ENCODE measurements at regions not wholly inside any gene's neighbourhood (a gene's known extent, or its start where the extent isn't known, plus 50 kb on each side); places are given as distances from the start of the nearest gene placed in this dataset.

DNA sequence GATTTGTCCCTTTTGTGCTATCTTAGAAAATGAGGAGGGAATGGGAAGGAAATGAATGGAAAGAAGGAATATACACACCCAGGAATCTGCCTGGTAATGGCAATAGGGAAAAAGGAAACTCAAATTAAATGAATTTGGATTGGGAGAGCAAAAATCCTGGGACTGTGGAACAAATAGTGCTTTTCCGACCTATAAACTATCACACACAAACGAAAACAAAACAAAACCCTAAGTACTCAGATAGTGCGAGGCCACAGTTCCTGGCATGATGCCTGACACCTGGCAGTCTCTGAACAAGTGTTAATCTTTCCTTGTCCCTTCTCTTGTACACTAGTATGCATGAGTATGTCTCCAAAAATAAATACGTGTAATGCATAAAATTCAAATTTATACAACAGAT is 319.8 kb upstream of the SPAG17 start:
- Histone ChIP-seq H3K27ac (ENCODE audit: low read depth in 1 of 2, low read length in 1 of 2) (no peak overlapping the region), H3K4me3 (no peak overlapping the region), H3K36me3 (ENCODE audit: control insufficient read depth in 4 of 4, insufficient read depth in 4 of 4, low read length in 4 of 4) (no peaks in the 10 kb centered on the region), H3K4me1 (ENCODE audit: control insufficient read depth in 5 of 5, insufficient read depth in 5 of 5, low read length in 5 of 5) (peaks cover 1 to 21% (median 3%) of the 10 kb centered on the region in 5 donors), H3K27me3 (ENCODE audit: control insufficient read depth in 3 of 3, insufficient read depth in 3 of 3, low read length in 2 of 3) (peaks cover 0 to 3% (median 0%) of the 10 kb centered on the region in 3 donors), H3K9me3 (ENCODE audit: control insufficient read depth in 4 of 4, insufficient read depth in 3 of 4, low read length in 3 of 4) (no peaks in the 10 kb centered on the region), H3K9ac (ENCODE audit: insufficient read depth in 1 of 2, low read length in 2 of 2) (no peak overlapping the region)
- ATAC-seq (ENCODE audit: insufficient read depth, low FRiP score) (no peak), DNase-seq (peak in 2 of 3 donors; percentile 7 to 25)
- TF ChIP-seq, protein P1, sequence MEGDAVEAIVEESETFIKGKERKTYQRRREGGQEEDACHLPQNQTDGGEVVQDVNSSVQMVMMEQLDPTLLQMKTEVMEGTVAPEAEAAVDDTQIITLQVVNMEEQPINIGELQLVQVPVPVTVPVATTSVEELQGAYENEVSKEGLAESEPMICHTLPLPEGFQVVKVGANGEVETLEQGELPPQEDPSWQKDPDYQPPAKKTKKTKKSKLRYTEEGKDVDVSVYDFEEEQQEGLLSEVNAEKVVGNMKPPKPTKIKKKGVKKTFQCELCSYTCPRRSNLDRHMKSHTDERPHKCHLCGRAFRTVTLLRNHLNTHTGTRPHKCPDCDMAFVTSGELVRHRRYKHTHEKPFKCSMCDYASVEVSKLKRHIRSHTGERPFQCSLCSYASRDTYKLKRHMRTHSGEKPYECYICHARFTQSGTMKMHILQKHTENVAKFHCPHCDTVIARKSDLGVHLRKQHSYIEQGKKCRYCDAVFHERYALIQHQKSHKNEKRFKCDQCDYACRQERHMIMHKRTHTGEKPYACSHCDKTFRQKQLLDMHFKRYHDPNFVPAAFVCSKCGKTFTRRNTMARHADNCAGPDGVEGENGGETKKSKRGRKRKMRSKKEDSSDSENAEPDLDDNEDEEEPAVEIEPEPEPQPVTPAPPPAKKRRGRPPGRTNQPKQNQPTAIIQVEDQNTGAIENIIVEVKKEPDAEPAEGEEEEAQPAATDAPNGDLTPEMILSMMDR (IDR thresholded peaks at IDR 0.05; ENCODE audit: control extremely low read depth, extremely low read depth) = no peak
- WGBS, 2 donors = 32 to 51% methylated on average over 4 of the region's 4 CpGs

DNA sequence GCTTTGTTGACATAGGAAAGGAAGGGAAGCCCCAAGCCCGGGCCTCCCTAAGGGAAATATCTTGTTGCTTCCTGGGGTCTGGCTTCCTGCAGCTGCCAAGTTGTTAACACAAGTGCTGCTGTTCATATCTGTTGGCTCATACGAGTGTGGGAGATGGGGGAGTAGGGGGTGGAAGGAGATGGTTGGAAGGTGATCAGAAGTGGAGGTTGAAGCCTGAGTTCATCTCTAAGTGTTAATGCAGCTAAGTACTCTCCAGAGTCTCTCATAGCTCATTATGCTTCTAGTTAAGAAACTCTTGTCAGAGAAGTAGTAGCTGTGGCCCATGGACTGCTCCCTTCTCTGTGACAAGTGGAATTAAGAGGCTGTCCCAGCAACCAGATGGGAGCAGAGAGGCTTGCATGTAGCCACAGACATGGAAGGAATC is 319.2 kb upstream of the SPAG17 start:
- no peak overlapping the region for H3K4me3 ChIP-seq
- H3K4me1 ChIP-seq (ENCODE audit: control insufficient read depth in 5 of 5, insufficient read depth in 5 of 5, low read length in 5 of 5) = peaks cover 1 to 21% (median 3%) of the 10 kb centered on the region in 5 donors
- TF ChIP-seq, protein P1 (IDR thresholded peaks at IDR 0.05; ENCODE audit: control extremely low read depth, extremely low read depth) = no peak
- no peaks in the 10 kb centered on the region for H3K9me3 ChIP-seq (ENCODE audit: control insufficient read depth in 4 of 4, insufficient read depth in 3 of 4, low read length in 3 of 4)
- no peaks in the 10 kb centered on the region for H3K36me3 ChIP-seq (ENCODE audit: control insufficient read depth in 4 of 4, insufficient read depth in 4 of 4, low read length in 4 of 4)
- no peak overlapping the region for H3K9ac ChIP-seq (ENCODE audit: insufficient read depth in 1 of 2, low read length in 2 of 2)
- 2 to 5% methylated on average over 2 of the region's 2 CpGs for WGBS, 2 donors
- H3K27me3 ChIP-seq (ENCODE audit: control insufficient read depth in 3 of 3, insufficient read depth in 3 of 3, low read length in 2 of 3) = peaks cover 0 to 3% (median 0%) of the 10 kb centered on the region in 3 donors
- peak; percentile 50 for ATAC-seq (ENCODE audit: insufficient read depth, low FRiP score)
- H3K27ac ChIP-seq (ENCODE audit: low read depth in 1 of 2, low read length in 1 of 2) = no peak overlapping the region
- peak; percentile 26 to 64 (median 56) for DNase-seq

DNA sequence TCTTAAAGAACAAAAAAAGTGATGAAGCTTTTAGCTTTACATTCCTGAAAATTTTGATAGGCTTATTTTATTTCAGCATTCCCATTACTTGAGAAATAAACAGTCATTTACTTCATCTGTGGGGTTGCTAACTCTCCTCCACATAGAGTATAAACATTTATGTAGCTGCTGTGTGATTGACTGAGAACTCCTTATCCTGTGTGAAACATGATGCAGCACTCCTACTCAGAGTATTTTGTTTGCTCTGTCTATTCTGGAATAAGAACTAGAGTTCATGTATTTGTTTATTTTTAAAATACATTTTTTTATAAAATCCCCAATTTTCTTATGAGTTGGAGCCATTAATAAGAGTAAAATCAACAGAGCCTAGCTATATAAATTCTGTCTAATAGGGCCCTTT is 318.7 kb upstream of the SPAG17 start:
- H3K36me3 ChIP-seq (ENCODE audit: control insufficient read depth in 4 of 4, insufficient read depth in 4 of 4, low read length in 4 of 4) = no peaks in the 10 kb centered on the region
- no peak overlapping the region for H3K4me3 ChIP-seq
- H3K4me1 ChIP-seq (ENCODE audit: control insufficient read depth in 5 of 5, insufficient read depth in 5 of 5, low read length in 5 of 5) = peaks cover 1 to 21% (median 3%) of the 10 kb centered on the region in 5 donors
- TF ChIP-seq, protein P1 (IDR thresholded peaks at IDR 0.05; ENCODE audit: control extremely low read depth, extremely low read depth) = no peak
- ATAC-seq (ENCODE audit: insufficient read depth, low FRiP score) = no peak
- no peaks in the 10 kb centered on the region for H3K9me3 ChIP-seq (ENCODE audit: control insufficient read depth in 4 of 4, insufficient read depth in 3 of 4, low read length in 3 of 4)
- peak in 2 of 3 donors; percentile 17 to 40 for DNase-seq
- no peak overlapping the region for H3K27ac ChIP-seq (ENCODE audit: low read depth in 1 of 2, low read length in 1 of 2)
- peaks cover 0 to 3% (median 0%) of the 10 kb centered on the region in 3 donors for H3K27me3 ChIP-seq (ENCODE audit: control insufficient read depth in 3 of 3, insufficient read depth in 3 of 3, low read length in 2 of 3)
- H3K9ac ChIP-seq (ENCODE audit: insufficient read depth in 1 of 2, low read length in 2 of 2) = no peak overlapping the region

DNA sequence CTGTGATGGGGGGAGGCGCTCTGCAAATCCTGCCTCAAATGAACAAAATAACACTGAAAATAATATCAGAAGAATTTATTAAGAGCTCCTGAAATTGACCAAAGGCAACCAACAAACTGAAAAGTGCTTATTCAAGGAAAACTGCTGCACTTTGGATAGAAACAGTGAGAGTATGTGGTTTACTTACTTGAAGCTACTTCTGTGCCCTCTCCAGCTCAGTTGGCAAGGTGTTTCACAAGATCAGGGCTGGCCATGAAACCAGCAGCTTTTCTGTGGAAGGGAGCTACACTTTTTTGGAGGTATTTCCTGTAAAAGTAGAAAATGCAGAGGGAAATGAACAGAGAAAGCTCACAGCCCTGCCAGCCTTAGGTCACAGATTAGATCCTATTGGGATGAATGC is 310.0 kb upstream of the SPAG17 start:
- TF ChIP-seq, protein P1 (IDR thresholded peaks at IDR 0.05; ENCODE audit: control extremely low read depth, extremely low read depth) = no peak

More for the DNA sequence above, 310.0 kb upstream of the SPAG17 start:
- Histone ChIP-seq H3K27me3 (ENCODE audit: control insufficient read depth in 3 of 3, insufficient read depth in 3 of 3, low read length in 2 of 3) (no peaks in the 10 kb centered on the region), H3K27ac (ENCODE audit: low read depth in 1 of 2, low read length in 1 of 2) (no peak overlapping the region), H3K4me1 (ENCODE audit: control insufficient read depth in 5 of 5, insufficient read depth in 5 of 5, low read length in 5 of 5) (no peaks in the 10 kb centered on the region), H3K9ac (ENCODE audit: insufficient read depth in 1 of 2, low read length in 2 of 2) (no peak overlapping the region), H3K36me3 (ENCODE audit: control insufficient read depth in 4 of 4, insufficient read depth in 4 of 4, low read length in 4 of 4) (no peaks in the 10 kb centered on the region), H3K9me3 (ENCODE audit: control insufficient read depth in 4 of 4, insufficient read depth in 3 of 4, low read length in 3 of 4) (no peaks in the 10 kb centered on the region), H3K4me3 (no peak overlapping the region)
- ATAC-seq (ENCODE audit: insufficient read depth, low FRiP score) = no peak
- DNase-seq = peak in 1 of 3 donors; percentile 15
- 81 to 97% methylated on average over 1 of the region's 1 CpG for WGBS, 2 donors

Measured in lung (tissue), 11 donors.